ENCODE measurements at regions not wholly inside any gene's neighbourhood (a gene's known extent, or its start where the extent isn't known, plus 50 kb on each side); places are given as distances from the start of the nearest gene placed in this dataset.

DNA sequence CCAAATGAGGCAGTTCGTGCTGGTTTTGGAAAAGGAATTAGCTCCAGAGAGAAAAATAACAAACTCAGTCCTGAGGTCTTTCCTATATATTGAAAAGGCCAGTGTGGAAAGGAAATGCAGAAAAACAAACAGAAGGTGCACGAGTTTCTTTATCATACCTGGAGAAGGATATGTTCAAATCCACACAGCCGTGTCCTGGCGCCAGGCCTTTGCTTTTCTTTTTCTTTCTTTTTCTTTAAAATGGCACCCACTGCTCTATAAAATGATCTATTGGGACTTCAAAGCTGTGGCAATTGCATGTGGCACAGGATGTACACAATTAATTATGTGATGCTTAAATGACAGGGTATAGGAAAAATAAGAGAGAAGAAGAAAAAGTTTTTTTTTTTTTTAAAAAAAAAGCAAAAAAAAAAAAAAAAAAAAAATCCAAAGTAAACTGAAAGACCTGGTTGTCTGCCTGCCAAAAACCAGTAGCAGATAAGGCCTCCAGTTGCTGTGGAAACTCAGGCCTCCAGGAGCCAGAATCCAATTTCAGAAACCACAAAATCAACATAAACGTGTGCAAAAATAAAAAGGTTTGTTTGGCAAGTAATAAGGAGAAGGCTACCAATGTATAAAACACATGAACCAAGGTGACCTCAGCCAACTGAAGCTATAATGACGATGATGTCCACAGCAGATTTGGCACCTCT, 957.6 kb upstream of the SOX9 start:
- TF ChIP-seq TAF1 (IDR thresholded peaks at IDR 0.05; ENCODE audit: borderline replicate concordance, low read depth, low read length) = no peak
- TF ChIP-seq POLR2AphosphoS5 (IDR thresholded peaks at IDR 0.05; ENCODE audit: low read depth, low read length) = no peak
- no peak for TF ChIP-seq POLR2A (IDR thresholded peaks at IDR 0.05; ENCODE audit: low read depth, low read length)
- FAIRE-seq (no peak), DNase-seq (ENCODE audit: insufficient read length) (no peak)

DNA sequence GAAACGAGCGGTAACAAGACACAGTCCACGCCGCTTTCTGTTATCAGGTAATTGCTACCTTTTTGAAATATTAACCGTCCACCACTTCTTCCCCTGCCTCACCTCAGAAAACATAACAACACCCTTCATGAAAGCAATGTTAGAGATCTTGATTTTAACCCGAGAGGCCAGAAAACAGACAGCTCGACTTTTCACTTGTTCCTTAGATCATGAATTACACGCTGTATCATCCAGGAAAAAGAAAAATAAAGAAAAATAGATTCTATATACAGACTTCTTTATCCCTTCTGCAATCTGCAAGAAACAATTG, 957.1 kb upstream of the SOX9 start:
- TF ChIP-seq POLR2A (IDR thresholded peaks at IDR 0.05; ENCODE audit: low read depth, low read length) = no peak
- no peak for TF ChIP-seq TAF1 (IDR thresholded peaks at IDR 0.05; ENCODE audit: borderline replicate concordance, low read depth, low read length)
- TF ChIP-seq POLR2AphosphoS5 (IDR thresholded peaks at IDR 0.05; ENCODE audit: low read depth, low read length) = no peak
- DNase-seq (ENCODE audit: insufficient read length) (no peak), FAIRE-seq (no peak)

DNA sequence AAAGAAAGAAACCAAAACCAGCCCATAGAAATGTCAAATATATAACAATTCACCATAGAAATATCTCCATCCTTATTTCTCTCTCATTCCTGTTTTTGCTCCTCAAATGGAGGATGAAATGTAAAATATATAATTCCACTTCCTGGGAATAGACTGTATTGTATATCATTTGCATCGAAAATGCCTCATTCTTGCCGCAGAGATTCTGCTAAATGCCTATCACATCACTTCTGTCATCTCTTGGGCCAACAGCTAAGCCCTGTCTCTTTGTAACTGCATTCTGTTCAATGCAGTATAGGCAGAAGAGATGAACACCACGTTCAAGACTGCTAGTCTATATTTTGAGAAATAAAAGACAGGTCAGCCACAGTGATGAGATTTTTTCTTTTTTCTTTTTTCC, 956.3 kb upstream of the SOX9 start:
- DNase-seq (ENCODE audit: insufficient read length) (no peak), FAIRE-seq (no peak)
- no peak for TF ChIP-seq TAF1 (IDR thresholded peaks at IDR 0.05; ENCODE audit: borderline replicate concordance, low read depth, low read length)
- no peak for TF ChIP-seq POLR2A (IDR thresholded peaks at IDR 0.05; ENCODE audit: low read depth, low read length)
- TF ChIP-seq POLR2AphosphoS5 (IDR thresholded peaks at IDR 0.05; ENCODE audit: low read depth, low read length) = no peak

DNA sequence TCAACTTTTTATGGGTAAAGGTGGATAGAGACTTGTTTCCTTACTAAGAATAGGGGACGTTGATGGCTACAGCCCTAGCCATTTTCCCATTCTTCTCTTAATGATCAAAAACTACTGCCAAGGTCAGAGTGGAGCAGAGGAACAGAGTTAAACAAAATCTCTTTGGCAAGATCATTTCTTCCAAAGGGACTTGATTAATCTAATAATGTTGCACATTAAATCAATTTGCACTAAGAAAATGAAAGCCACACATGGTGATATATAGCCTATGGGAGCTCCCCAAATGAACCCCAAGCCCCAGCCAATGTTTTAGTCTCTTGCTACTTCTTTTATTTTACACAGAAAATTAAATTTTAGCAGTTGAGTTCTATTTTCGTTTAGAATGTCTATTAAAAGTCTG, 954.5 kb upstream of the SOX9 start:
- TF ChIP-seq POLR2AphosphoS5 (IDR thresholded peaks at IDR 0.05; ENCODE audit: low read depth, low read length) (no peak), POLR2A (IDR thresholded peaks at IDR 0.05; ENCODE audit: low read depth, low read length) (no peak), TAF1 (IDR thresholded peaks at IDR 0.05; ENCODE audit: borderline replicate concordance, low read depth, low read length) (no peak)
- FAIRE-seq = no peak
- DNase-seq (ENCODE audit: insufficient read length) = no peak

DNA sequence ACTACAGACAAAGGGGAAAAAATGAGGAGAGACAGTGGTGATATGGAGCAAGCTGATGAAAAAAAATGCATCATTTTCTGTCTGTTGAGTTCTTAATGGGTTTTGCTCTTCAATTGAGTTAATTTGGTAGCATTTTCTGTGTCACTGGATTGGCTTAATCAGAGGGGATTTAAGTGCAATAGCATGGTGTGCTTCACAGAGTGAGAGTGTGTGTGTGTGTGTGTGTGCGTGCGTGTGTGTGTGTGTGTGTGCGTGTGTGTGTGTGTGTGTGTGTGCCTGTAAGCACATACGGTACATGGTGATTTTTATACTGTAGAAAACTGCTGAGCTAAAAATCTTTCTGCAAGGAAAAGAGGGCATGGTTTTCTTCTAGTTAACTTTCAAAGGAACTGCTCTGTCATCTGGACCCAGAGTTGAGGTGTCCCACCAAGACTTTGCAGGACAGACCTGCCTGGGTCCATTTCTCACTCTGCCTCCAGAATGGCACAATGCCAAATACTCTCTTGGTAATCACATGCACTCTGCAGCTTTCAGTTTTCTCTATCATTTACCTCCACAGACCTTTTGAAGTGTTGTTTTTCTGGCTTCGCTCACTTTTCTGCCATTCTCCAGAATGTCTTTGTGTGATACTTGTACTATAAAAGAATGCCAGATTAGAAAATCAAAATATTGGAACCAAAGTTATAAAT, 952.6 kb upstream of the SOX9 start:
- DNase-seq (ENCODE audit: insufficient read length) (no peak), FAIRE-seq (no peak)
- no peak for TF ChIP-seq POLR2AphosphoS5 (IDR thresholded peaks at IDR 0.05; ENCODE audit: low read depth, low read length)
- no peak for TF ChIP-seq TAF1 (IDR thresholded peaks at IDR 0.05; ENCODE audit: borderline replicate concordance, low read depth, low read length)
- TF ChIP-seq POLR2A (IDR thresholded peaks at IDR 0.05; ENCODE audit: low read depth, low read length) = no peak

DNA sequence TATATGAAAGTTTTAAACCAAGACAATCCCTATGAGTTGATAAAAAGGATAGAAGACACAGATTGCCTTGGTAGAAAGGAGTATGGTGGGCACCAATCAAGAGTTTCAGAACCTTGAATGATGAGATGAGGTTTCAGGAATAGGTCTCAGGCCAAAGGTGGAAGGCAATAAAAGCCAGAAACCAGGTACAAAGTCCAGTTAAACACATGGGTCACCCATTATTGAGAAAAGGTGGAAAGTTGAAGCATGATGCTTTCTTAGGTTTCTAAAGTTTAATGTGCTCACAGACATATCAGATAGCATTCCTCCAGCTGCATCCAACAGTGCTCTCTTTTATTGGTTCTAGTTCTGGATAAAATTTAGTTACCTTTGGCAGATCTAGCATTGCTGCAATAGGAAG, 950.8 kb upstream of the SOX9 start:
- no peak for DNase-seq (ENCODE audit: insufficient read length)
- no peak for TF ChIP-seq POLR2AphosphoS5 (IDR thresholded peaks at IDR 0.05; ENCODE audit: low read depth, low read length)
- TF ChIP-seq POLR2A (IDR thresholded peaks at IDR 0.05; ENCODE audit: low read depth, low read length) = no peak
- TF ChIP-seq TAF1 (IDR thresholded peaks at IDR 0.05; ENCODE audit: borderline replicate concordance, low read depth, low read length) = no peak
- no peak for FAIRE-seq

DNA sequence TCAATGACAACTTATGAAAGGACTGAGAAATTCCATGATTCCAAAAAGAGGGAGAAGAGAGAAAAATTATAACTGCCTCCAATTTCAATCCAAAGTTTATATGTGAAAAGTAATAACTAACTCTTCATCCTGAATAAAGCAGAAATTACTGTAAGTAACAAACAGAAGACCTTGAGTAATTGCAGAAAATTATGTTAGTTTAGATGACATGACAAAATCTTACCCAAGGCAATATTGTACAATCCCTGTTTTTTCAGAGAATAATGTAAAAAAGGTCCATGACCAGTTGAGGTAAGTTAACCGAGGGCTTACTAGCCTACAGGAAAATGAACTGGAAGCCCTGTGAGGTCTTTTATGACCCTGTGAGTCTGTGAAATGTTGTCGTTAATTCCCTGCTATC, 949.5 kb upstream of the SOX9 start:
- DNase-seq (ENCODE audit: insufficient read length) (no peak), FAIRE-seq (no peak)
- no peak for TF ChIP-seq POLR2AphosphoS5 (IDR thresholded peaks at IDR 0.05; ENCODE audit: low read depth, low read length)
- no peak for TF ChIP-seq TAF1 (IDR thresholded peaks at IDR 0.05; ENCODE audit: borderline replicate concordance, low read depth, low read length)

DNA sequence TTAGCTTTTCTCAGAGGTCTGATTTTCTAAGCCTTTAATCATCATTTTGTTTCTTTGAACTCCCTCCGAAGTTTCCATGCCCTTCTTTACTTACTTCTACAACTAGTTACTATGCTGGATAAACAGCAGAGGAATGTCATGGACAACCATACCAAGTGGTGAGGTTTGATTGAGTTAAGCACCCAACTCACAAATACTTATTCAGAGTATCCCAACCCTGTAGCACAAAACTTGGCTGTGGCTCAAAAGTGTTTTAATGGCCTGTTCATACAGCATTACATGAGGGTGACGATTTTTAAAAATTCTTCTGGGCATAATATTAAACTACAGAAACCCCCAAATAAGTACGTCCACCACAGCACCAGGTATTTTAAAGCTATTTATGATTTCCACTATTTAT, 946.8 kb upstream of the SOX9 start:
- DNase-seq (ENCODE audit: insufficient read length) (no peak), FAIRE-seq (no peak)
- TF ChIP-seq POLR2A (IDR thresholded peaks at IDR 0.05; ENCODE audit: low read depth, low read length) = no peak
- no peak for TF ChIP-seq TAF1 (IDR thresholded peaks at IDR 0.05; ENCODE audit: borderline replicate concordance, low read depth, low read length)
- no peak for TF ChIP-seq POLR2AphosphoS5 (IDR thresholded peaks at IDR 0.05; ENCODE audit: low read depth, low read length)

DNA sequence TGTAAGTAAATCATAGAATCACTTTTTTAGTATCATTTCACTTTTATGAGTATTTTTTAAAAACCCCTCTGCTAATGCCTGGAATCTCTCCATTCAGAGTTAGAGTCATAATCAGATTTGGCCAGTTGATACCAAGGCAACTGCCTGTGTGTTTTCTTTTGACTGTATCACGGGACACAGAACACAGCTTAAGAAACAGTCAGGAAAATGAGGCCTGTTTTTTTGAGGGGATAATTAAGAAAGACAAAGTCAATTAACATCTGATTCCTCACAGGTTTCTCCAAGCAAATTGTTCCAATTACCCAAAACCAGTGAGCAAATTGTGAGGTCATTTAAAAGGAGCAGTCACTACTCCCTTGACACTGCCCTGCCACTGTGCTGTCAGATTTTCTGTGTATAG, 944.5 kb upstream of the SOX9 start:
- no peak for TF ChIP-seq POLR2AphosphoS5 (IDR thresholded peaks at IDR 0.05; ENCODE audit: low read depth, low read length)
- TF ChIP-seq TAF1 (IDR thresholded peaks at IDR 0.05; ENCODE audit: borderline replicate concordance, low read depth, low read length) = no peak
- TF ChIP-seq POLR2A (IDR thresholded peaks at IDR 0.05; ENCODE audit: low read depth, low read length) = no peak
- FAIRE-seq (no peak), DNase-seq (ENCODE audit: insufficient read length) (no peak)

DNA sequence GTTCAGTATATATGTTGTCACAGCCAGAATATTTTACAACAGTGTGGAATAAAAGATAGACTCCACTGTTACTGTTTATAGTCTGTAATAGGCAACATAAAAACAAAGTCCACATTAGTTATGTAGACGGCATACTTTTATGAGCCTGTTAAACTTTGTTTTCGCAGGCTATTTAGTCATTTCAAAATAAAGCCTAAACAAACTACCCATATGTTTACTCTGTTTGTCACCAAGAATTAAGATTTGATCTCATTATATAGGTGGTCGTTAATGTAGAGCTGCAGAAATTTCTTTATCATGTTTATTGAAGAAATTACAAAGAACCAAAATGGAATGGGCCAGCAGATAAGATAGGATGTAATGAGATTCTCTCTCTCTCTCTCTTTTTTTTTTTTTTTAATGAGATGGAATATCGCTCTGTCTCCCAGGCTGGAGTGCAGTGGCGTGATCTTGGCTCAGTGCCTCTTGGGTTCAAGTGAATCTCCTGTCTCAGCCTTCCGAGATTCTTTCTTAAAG, 943.8 kb upstream of the SOX9 start:
- DNase-seq (ENCODE audit: insufficient read length) (no peak), FAIRE-seq (no peak)
- TF ChIP-seq POLR2AphosphoS5 (IDR thresholded peaks at IDR 0.05; ENCODE audit: low read depth, low read length) = no peak
- no peak for TF ChIP-seq POLR2A (IDR thresholded peaks at IDR 0.05; ENCODE audit: low read depth, low read length)

DNA sequence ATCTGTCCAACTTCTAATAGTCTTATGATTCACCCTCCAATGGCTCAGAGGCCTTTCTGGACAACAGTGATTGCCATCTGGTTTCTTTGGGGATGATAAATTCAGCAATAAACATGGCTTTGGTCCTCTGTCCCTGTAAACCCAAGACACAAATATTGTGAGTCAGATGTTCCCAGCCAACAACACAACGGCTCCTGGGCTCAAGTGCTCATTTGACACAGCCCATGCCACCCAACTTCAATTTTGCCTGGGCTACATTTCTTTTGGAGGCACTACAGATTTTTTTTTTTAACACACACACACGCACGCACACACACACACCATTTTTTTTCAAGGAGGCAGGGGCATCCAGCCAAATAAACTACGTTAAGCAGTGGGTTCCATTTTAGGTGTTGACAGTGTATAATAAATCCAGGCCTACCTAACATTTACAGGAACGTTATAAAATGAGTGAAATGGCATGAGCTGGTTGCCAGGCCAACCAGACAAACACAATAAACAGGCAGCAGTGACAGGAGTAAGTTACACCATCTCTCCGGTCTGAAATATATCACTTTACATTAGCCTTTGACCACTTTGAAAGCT, 939.9 kb upstream of the SOX9 start:
- FAIRE-seq (no peak), DNase-seq (ENCODE audit: insufficient read length) (no peak)
- TF ChIP-seq TAF1 (IDR thresholded peaks at IDR 0.05; ENCODE audit: borderline replicate concordance, low read depth, low read length) (no peak), POLR2A (IDR thresholded peaks at IDR 0.05; ENCODE audit: low read depth, low read length) (no peak), POLR2AphosphoS5 (IDR thresholded peaks at IDR 0.05; ENCODE audit: low read depth, low read length) (no peak)

DNA sequence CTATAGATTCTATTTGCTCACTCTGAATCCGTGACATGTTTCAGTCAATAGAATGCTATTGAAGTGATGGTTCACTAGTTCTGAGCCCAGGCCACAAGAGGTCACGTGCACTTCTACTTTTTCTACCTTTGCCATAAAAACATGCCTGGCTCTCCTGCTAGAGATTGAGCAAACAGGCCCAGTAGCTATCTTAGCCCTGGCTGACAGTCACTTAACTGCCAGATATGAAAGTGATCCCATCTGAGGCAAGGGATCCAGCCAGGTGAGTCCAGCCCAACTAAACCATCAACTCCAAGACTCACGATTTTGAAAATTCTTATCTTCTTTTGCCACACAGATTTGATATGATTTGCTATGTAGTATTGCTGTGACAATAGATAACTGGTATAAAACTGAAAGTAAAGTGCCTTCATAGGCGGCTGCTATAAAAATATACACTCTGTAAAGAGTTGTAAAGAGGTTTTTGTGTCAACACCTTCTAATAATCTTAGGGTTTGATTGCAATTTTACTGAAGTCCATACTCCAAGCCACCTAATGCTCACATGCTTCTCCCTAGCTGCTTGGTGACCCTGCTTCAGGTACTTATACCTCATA, 937.7 kb upstream of the SOX9 start:
- TF ChIP-seq TAF1 (IDR thresholded peaks at IDR 0.05; ENCODE audit: borderline replicate concordance, low read depth, low read length) = no peak
- no peak for TF ChIP-seq POLR2A (IDR thresholded peaks at IDR 0.05; ENCODE audit: low read depth, low read length)
- DNase-seq (ENCODE audit: insufficient read length) (no peak), FAIRE-seq (no peak)
